ENCODE measurements at regions not wholly inside any gene's neighbourhood (a gene's known extent, or its start where the extent isn't known, plus 50 kb on each side); places are given as distances from the start of the nearest gene placed in this dataset.

DNA sequence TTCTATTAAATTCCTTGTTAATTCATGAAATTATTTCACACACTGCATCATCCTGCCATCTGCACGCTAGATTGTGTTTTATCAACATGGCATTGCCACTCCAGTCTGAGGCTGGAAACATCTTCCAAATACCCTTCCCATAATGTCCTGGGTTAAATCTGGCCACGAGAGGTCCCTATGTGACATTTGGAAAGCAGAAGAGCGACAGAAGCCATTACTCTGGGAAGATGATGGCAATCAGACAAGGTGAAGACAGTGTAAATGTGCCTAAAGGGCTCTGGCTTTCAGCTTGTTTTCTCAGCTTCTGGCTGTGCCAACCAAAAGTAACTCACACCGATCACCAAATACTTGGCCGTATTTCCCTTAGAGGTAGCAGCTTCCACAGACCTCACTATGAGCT is 144.8 kb downstream of the CAPZA3 start:
- DNase-seq (ENCODE audit: low read depth, low spot score) (no peak), FAIRE-seq (no peak)
- intact Hi-C loops (cut with micrococcal nuclease) = no loop called here
- Histone ChIP-seq H3K4me3 (replicated peaks in 1 of 3; ENCODE audit: insufficient read depth in 1 of 3, low read depth in 1 of 3, low read length in 3 of 3) (no peak overlapping the region), H3K4me2 (ENCODE audit: insufficient read depth, low read length) (no peak overlapping the region), H3K27ac (ENCODE audit: insufficient read depth, low read depth, low read length) (no peak overlapping the region), H3K9me3 (replicated peaks; ENCODE audit: control insufficient read depth, insufficient read depth, low read length) (no peaks in the 10 kb centered on the region), H4K20me1 (replicated peaks; ENCODE audit: control insufficient read depth, extremely low read depth, insufficient read depth, low read length) (peaks cover 2% of the 10 kb centered on the region), H3K27me3 (ENCODE audit: control insufficient read depth in 2 of 2, insufficient read depth in 2 of 2, low read length in 2 of 2) (no peaks in the 10 kb centered on the region), H2AFZ (ENCODE audit: low read depth, low read length) (no peak overlapping the region), H3K79me2 (ENCODE audit: control insufficient read depth, insufficient read depth, low read length) (no peaks in the 10 kb centered on the region), H3K4me1 (ENCODE audit: control insufficient read depth, extremely low read depth, insufficient read depth, low read length) (no peaks in the 10 kb centered on the region), H3K36me3 (ENCODE audit: control insufficient read depth in 2 of 2, extremely low read depth in 1 of 2, insufficient read depth in 2 of 2, low read length in 2 of 2) (no peaks in the 10 kb centered on the region), H3K9me1 (replicated peaks; ENCODE audit: control insufficient read depth, extremely low read depth, insufficient read depth, low read length) (no peaks in the 10 kb centered on the region), H3K9ac (replicated peaks; ENCODE audit: extremely low read depth, insufficient read depth, low read length) (no peak overlapping the region)
- no TSS peak for BruUV-seq (replicated peaks)
- dilution Hi-C loops (cut with MboI; ENCODE audit: extremely low pct_ligation_motif_present, low sequenced_read_pairs) = no loop called here
- ChIA-PET CTCF (no interaction called here), POLR2A (no interaction called here)
- TF ChIP-seq POLR2AphosphoS5 (IDR thresholded peaks at IDR 0.05; ENCODE audit: insufficient read depth, low read depth, low read length) = no peak
- TF ChIP-seq GATA2 (IDR thresholded peaks at IDR 0.05; ENCODE audit: insufficient read depth, insufficient read length, low read depth, low read length) = no peak
- TF ChIP-seq, protein P1, sequence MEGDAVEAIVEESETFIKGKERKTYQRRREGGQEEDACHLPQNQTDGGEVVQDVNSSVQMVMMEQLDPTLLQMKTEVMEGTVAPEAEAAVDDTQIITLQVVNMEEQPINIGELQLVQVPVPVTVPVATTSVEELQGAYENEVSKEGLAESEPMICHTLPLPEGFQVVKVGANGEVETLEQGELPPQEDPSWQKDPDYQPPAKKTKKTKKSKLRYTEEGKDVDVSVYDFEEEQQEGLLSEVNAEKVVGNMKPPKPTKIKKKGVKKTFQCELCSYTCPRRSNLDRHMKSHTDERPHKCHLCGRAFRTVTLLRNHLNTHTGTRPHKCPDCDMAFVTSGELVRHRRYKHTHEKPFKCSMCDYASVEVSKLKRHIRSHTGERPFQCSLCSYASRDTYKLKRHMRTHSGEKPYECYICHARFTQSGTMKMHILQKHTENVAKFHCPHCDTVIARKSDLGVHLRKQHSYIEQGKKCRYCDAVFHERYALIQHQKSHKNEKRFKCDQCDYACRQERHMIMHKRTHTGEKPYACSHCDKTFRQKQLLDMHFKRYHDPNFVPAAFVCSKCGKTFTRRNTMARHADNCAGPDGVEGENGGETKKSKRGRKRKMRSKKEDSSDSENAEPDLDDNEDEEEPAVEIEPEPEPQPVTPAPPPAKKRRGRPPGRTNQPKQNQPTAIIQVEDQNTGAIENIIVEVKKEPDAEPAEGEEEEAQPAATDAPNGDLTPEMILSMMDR (IDR thresholded peaks at IDR 0.05; ENCODE audit: extremely low read depth in 1 of 2, insufficient read depth in 1 of 2, low read depth in 1 of 2, low read length in 2 of 2) = no peak
- TF ChIP-seq JUN (IDR thresholded peaks at IDR 0.05; ENCODE audit: borderline replicate concordance, insufficient read depth, insufficient read length, low read depth) = no peak
- TF ChIP-seq, protein P2, sequence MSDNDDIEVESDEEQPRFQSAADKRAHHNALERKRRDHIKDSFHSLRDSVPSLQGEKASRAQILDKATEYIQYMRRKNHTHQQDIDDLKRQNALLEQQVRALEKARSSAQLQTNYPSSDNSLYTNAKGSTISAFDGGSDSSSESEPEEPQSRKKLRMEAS (IDR thresholded peaks at IDR 0.05; ENCODE audit: insufficient read depth, insufficient read length) = no peak
- TF ChIP-seq MYC (IDR thresholded peaks at IDR 0.05; ENCODE audit: low read depth, low read length) = no peak
- no peak for TF ChIP-seq POLR2A (IDR thresholded peaks at IDR 0.05; ENCODE audit: low read depth, low read length)
- TF ChIP-seq FOS (IDR thresholded peaks at IDR 0.05; ENCODE audit: borderline replicate concordance, insufficient read depth, low read length) = no peak
- TF ChIP-seq EZH2 (IDR thresholded peaks at IDR 0.05; ENCODE audit: borderline replicate concordance, low read depth, low read length, severe bottlenecking) = no peak
